ENCODE measurements at regions not wholly inside any gene's neighbourhood (a gene's known extent, or its start where the extent isn't known, plus 50 kb on each side); places are given as distances from the start of the nearest gene placed in this dataset.

GRCh38 chr6:67094431-67094946 lies 1387.5 kb upstream of the EYS start:
- ATAC-seq (ENCODE audit: low FRiP score) = no peak
- TF ChIP-seq CTCF (IDR thresholded peaks at IDR 0.05) = no peak
- no peak for DNase-seq (ENCODE audit: low spot score)

GRCh38 chr6:67073938-67074337 lies 1366.9 kb upstream of the EYS start:
- TF ChIP-seq CTCF (IDR thresholded peaks at IDR 0.05) = no peak
- DNase-seq (ENCODE audit: low spot score) = no peak
- no peak for ATAC-seq (ENCODE audit: low FRiP score)

- ATAC-seq (ENCODE audit: low FRiP score) (no peak), DNase-seq (ENCODE audit: low spot score) (no peak)
- TF ChIP-seq CTCF (IDR thresholded peaks at IDR 0.05) = no peak
Observed at GRCh38 chr6:67068781-67069180, 1361.8 kb upstream of the EYS start.

- no peak for TF ChIP-seq CTCF (IDR thresholded peaks at IDR 0.05)
- no peak for ATAC-seq (ENCODE audit: low FRiP score)
- DNase-seq (ENCODE audit: low spot score) = no peak
Observed at GRCh38 chr6:67064323-67064722, 1357.3 kb upstream of the EYS start.

GRCh38 chr6:67047996-67048395 lies 1341.0 kb upstream of the EYS start:
- no peak for ATAC-seq (ENCODE audit: low FRiP score)
- no peak for DNase-seq (ENCODE audit: low spot score)

GRCh38 chr6:67045076-67045475 lies 1338.0 kb upstream of the EYS start:
- DNase-seq (ENCODE audit: low spot score) (no peak), ATAC-seq (ENCODE audit: low FRiP score) (no peak)
- TF ChIP-seq CTCF (IDR thresholded peaks at IDR 0.05) = no peak

More at GRCh38 chr6:67047996-67048395, 1341.0 kb upstream of the EYS start:
- no peak for TF ChIP-seq CTCF (IDR thresholded peaks at IDR 0.05)

GRCh38 chr6:67031451-67031850 lies 1324.4 kb upstream of the EYS start:
- DNase-seq (ENCODE audit: low spot score) (no peak), ATAC-seq (ENCODE audit: low FRiP score) (no peak)
- no peak for TF ChIP-seq CTCF (IDR thresholded peaks at IDR 0.05)
